Activated naive CD4-positive, alpha-beta T cell treated with anti-CD3 and anti-CD28 coated beads, Interleukin-2, amount 50 U/mL, for 24 hours (primary cell): ENCODE measurements at regions not wholly inside any gene's neighbourhood (a gene's known extent, or its start where the extent isn't known, plus 50 kb on each side); places are given as distances from the start of the nearest gene placed in this dataset.
"Not testable (repeated sequence)": the region's sequence is repeated elsewhere in the genome, so short reads cannot be mapped to it uniquely, and the experiment has no call there.

ENCODE experiments used
- H3K27ac Mint-ChIP-seq: one replicate; pipeline ENCODE4 v1.8.0; 2021; ENCODE audit warnings: mild to moderate bottlenecking, mixed read lengths
- H3K27me3 Mint-ChIP-seq: one replicate; pipeline ENCODE4 v1.8.0; 2021; ENCODE audit warnings: mixed read lengths
- H3K36me3 Mint-ChIP-seq: one replicate; pipeline ENCODE4 v1.8.0; 2021; ENCODE audit warnings: mixed read lengths
- H3K4me1 Mint-ChIP-seq: one replicate; pipeline ENCODE4 v1.8.0; 2021; ENCODE audit warnings: mixed read lengths
- H3K4me3 Mint-ChIP-seq: one replicate; pipeline ENCODE4 v1.8.0; 2021; ENCODE audit warnings: mild to moderate bottlenecking, mixed read lengths
- H3K9me3 Mint-ChIP-seq: one replicate; pipeline ENCODE4 v1.8.0; 2021; ENCODE audit warnings: mixed read lengths

- Mint-ChIP-seq H3K27ac (no peak overlapping the region), H3K4me3 (no peak overlapping the region), H3K36me3 (no peaks in the 10 kb centered on the region), H3K9me3 (no peaks in the 10 kb centered on the region), H3K4me1 (no peaks in the 10 kb centered on the region), H3K27me3 (no peaks in the 10 kb centered on the region)
Observed at GRCh38 chrX:78822157-78822690, 74.7 kb downstream of the LPAR4 start.

GRCh38 chrX:78831523-78831922, 84.0 kb downstream of the LPAR4 start:
- no peaks in the 10 kb centered on the region for H3K4me1 Mint-ChIP-seq
- no peak overlapping the region for H3K4me3 Mint-ChIP-seq
- no peaks in the 10 kb centered on the region for H3K9me3 Mint-ChIP-seq
- no peak overlapping the region for H3K27ac Mint-ChIP-seq
- H3K27me3 Mint-ChIP-seq, result no peaks in the 10 kb centered on the region
- no peaks in the 10 kb centered on the region for H3K36me3 Mint-ChIP-seq

- Mint-ChIP-seq H3K4me3 (no peak overlapping the region), H3K27ac (no peak overlapping the region), H3K27me3 (no peaks in the 10 kb centered on the region), H3K4me1 (no peaks in the 10 kb centered on the region), H3K36me3 (no peaks in the 10 kb centered on the region), H3K9me3 (no peaks in the 10 kb centered on the region)
Observed at GRCh38 chrX:78838709-78839108, 91.2 kb downstream of the LPAR4 start.

GRCh38 chrX:78839711-78840110, 92.2 kb downstream of the LPAR4 start:
- no peaks in the 10 kb centered on the region for H3K36me3 Mint-ChIP-seq
- H3K9me3 Mint-ChIP-seq, result no peaks in the 10 kb centered on the region
- H3K27me3 Mint-ChIP-seq, result no peaks in the 10 kb centered on the region
- no peak overlapping the region for H3K27ac Mint-ChIP-seq
- no peak overlapping the region for H3K4me3 Mint-ChIP-seq
- H3K4me1 Mint-ChIP-seq, result no peaks in the 10 kb centered on the region

GRCh38 chrX:78844218-78844617, 96.7 kb downstream of the LPAR4 start:
- not testable (repeated sequence) for H3K27me3 Mint-ChIP-seq, H3K27ac Mint-ChIP-seq, H3K4me1 Mint-ChIP-seq, H3K36me3 Mint-ChIP-seq, H3K4me3 Mint-ChIP-seq, H3K9me3 Mint-ChIP-seq

- Mint-ChIP-seq H3K36me3 (peaks cover 10% of the 10 kb centered on the region), H3K9me3 (peaks cover 13% of the 10 kb centered on the region)
- not testable (repeated sequence) for H3K27ac Mint-ChIP-seq, H3K27me3 Mint-ChIP-seq, H3K4me1 Mint-ChIP-seq, H3K4me3 Mint-ChIP-seq
Observed at GRCh38 chrX:78881248-78881647, 63.9 kb upstream of the P2RY10 start.

GRCh38 chrX:78886550-78886949, 58.6 kb upstream of the P2RY10 start:
- H3K4me1 Mint-ChIP-seq, result peaks cover 11% of the 10 kb centered on the region
- H3K4me3 Mint-ChIP-seq, result no peak overlapping the region
- H3K27ac Mint-ChIP-seq, result peak overlapping the region; percentile 72

More at GRCh38 chrX:78886550-78886949, 58.6 kb upstream of the P2RY10 start:
- no peaks in the 10 kb centered on the region for H3K9me3 Mint-ChIP-seq
- no peaks in the 10 kb centered on the region for H3K27me3 Mint-ChIP-seq
- no peaks in the 10 kb centered on the region for H3K36me3 Mint-ChIP-seq
